Tibial nerve (tissue), 4 donors: ENCODE measurements at regions not wholly inside any gene's neighbourhood (a gene's known extent, or its start where the extent isn't known, plus 50 kb on each side); places are given as distances from the start of the nearest gene placed in this dataset.
"Not testable (repeated sequence)": the region's sequence is repeated elsewhere in the genome, so short reads cannot be mapped to it uniquely, and the experiment has no call there.

Experiments used
- DNase-seq, 2 donors: peaks; one replicate each; pipeline ENCODE4 v3.0.0-alpha.2; 2019; ENCODE audit warnings: low spot score in 2 of 2
- H3K27ac ChIP-seq, 4 donors: fragments of 200-600 bp; sonication (generic) in 3 of 4; one replicate each; pipeline ENCODE4 v1.5.1; 2017 to 2019; ENCODE audit warnings: mild to moderate bottlenecking in 1 of 4
- H3K27me3 ChIP-seq, 2 donors: fragments of 200-600 bp; sonication (generic) in 1 of 2; one replicate each; pipeline versions ENCODE4 v1.5.1 to v1.6.0; 2017 to 2019
- H3K36me3 ChIP-seq, 3 donors: fragments of 200-600 bp; sonication (generic); one replicate each; pipeline ENCODE4 v1.5.1; 2018 to 2019
- H3K4me1 ChIP-seq, 4 donors: fragments of 200-600 bp; sonication (generic) in 3 of 4; one replicate each; pipeline ENCODE4 v1.5.1; 2017 to 2019
- H3K4me3 ChIP-seq, 4 donors: fragments of 200-600 bp; sonication (generic) in 3 of 4; one replicate each; pipeline ENCODE4 v1.5.1; 2017 to 2019; ENCODE audit warnings: mild to moderate bottlenecking in 1 of 4, moderate library complexity in 1 of 4
- H3K9me3 ChIP-seq, 4 donors: fragments of 200-600 bp; sonication (generic) in 3 of 4; one replicate each; pipeline ENCODE4 v1.5.1; 2017 to 2019
- CTCF ChIP-seq, 5 experiments: fragments of 200-600 bp in 3 of 5; fragments of 450-650 bp in 2 of 5; sonication (generic) in 3 of 5; IDR thresholded peaks; one replicate each; pipeline ENCODE4 v1.5.1; 2016 to 2019; ENCODE audit warnings: antibody characterized with exemption in 5 of 5, mild to moderate bottlenecking in 3 of 5, moderate library complexity in 2 of 5
- EP300 ChIP-seq, 2 donors: sonication (generic); formaldehyde crosslinking; IDR thresholded peaks; one replicate each; pipeline ENCODE4 v1.6.1; 2017; ENCODE audit warnings: antibody characterized with exemption in 2 of 2, mild to moderate bottlenecking in 1 of 2
- POLR2A ChIP-seq, 2 donors: fragments of 450-650 bp; IDR thresholded peaks; one replicate each; pipeline ENCODE4 v1.6.1; 2017; ENCODE audit warnings: antibody characterized with exemption in 2 of 2, mild to moderate bottlenecking in 2 of 2, moderate library complexity in 2 of 2
- WGBS, 2 donors: methylation state at CpG; one replicate each; pipeline ENCODE4 v1.1.5; 2018; 5-methylcytosine and 5-hydroxymethylcytosine counted together

DNA sequence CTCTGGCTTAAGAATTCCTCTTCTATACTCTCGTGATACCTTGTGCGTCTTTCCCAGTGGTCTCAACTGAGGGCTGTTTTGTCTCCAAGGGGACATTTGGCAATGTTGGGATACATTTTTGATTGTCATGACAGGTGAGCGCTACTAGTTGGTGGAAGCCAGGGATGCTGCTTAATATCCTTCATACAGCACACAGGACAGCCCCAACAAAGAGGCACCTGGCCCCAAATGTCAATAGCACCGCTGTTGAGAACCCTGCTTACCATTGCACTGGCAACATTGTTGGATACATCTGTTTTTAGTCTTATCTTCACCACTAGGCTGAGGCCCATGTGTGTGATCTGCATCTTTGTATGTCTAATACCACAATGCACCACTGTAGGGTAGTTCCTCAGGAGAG lies 114.1 kb downstream of the C9orf152 start:
- Histone ChIP-seq H3K36me3 (no peaks in the 10 kb centered on the region), H3K27me3 (no peaks in the 10 kb centered on the region), H3K4me1 (peaks cover 0 to 26% (median 11%) of the 10 kb centered on the region in 4 donors), H3K27ac (no peak overlapping the region), H3K9me3 (no peaks in the 10 kb centered on the region), H3K4me3 (no peak overlapping the region)
- no peak for DNase-seq
- WGBS, 2 donors: 95 to 98% methylated on average over 4 of the region's 4 CpGs
- no peak for TF ChIP-seq CTCF (IDR thresholded peaks at IDR 0.05)
- TF ChIP-seq POLR2A (IDR thresholded peaks at IDR 0.05): no peak
- TF ChIP-seq EP300 (IDR thresholded peaks at IDR 0.05): no peak

DNA sequence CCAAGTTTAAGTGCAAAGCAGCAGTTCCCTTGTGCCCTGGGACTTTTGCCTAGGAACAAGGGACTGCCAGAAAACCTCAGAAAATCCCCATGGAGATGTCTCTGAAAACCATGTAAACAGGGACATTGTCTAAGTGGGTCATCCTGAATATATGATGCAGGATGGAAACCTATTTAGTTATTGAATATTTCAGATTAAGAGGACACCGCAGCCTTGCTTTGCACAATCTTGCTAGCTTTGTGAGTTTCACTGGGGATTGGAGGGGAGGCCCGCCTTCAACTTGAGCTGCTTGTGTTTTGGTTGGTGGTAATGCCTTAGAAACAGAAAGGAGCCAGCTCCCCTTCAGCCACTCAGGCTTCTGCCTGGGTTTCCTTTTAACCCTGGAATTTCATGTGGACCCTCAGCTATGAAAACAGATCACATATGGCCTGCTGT lies 112.8 kb downstream of the C9orf152 start:
- H3K9me3 ChIP-seq: no peaks in the 10 kb centered on the region
- H3K27ac ChIP-seq: peak overlapping the region in 2 of 4 donors; percentile 54 to 74
- no peak for TF ChIP-seq EP300 (IDR thresholded peaks at IDR 0.05)
- no peak for TF ChIP-seq POLR2A (IDR thresholded peaks at IDR 0.05)
- no peak for TF ChIP-seq CTCF (IDR thresholded peaks at IDR 0.05)
- H3K4me1 ChIP-seq: peaks cover 0 to 36% (median 19%) of the 10 kb centered on the region in 4 donors
- no peak for DNase-seq
- H3K4me3 ChIP-seq: no peak overlapping the region
- no peaks in the 10 kb centered on the region for H3K36me3 ChIP-seq
- no peaks in the 10 kb centered on the region for H3K27me3 ChIP-seq
- WGBS, 2 donors: 24 to 50% methylated on average over 2 of the region's 2 CpGs

GRCh38 chr9:110095776-110096175 lies 112.2 kb downstream of the C9orf152 start:
- peak overlapping the region in 2 of 4 donors; percentile 54 to 74 for H3K27ac ChIP-seq
- peaks cover 0 to 36% (median 19%) of the 10 kb centered on the region in 4 donors for H3K4me1 ChIP-seq
- DNase-seq: no peak
- no peaks in the 10 kb centered on the region for H3K27me3 ChIP-seq
- H3K9me3 ChIP-seq: no peaks in the 10 kb centered on the region
- no peak overlapping the region for H3K4me3 ChIP-seq
- no peaks in the 10 kb centered on the region for H3K36me3 ChIP-seq
- WGBS, 2 donors: 90 to 100% methylated on average over 2 of the region's 2 CpGs
- TF ChIP-seq POLR2A (IDR thresholded peaks at IDR 0.05) (no peak), CTCF (IDR thresholded peaks at IDR 0.05) (no peak), EP300 (IDR thresholded peaks at IDR 0.05) (no peak)

GRCh38 chr9:110096674-110097073 lies 111.3 kb downstream of the C9orf152 start:
- H3K4me3 ChIP-seq, H3K27me3 ChIP-seq, DNase-seq, H3K27ac ChIP-seq, H3K9me3 ChIP-seq, H3K36me3 ChIP-seq: not testable (repeated sequence)
- H3K4me1 ChIP-seq: peaks cover 0 to 36% (median 19%) of the 10 kb centered on the region in 4 donors
- 75 to 87% methylated on average over 3 of the region's 3 CpGs for WGBS, 2 donors

- Histone ChIP-seq H3K4me3 (no peak overlapping the region), H3K27me3 (no peaks in the 10 kb centered on the region), H3K4me1 (peaks cover 0 to 46% (median 27%) of the 10 kb centered on the region in 4 donors), H3K27ac (peak overlapping the region in 2 of 4 donors; percentile 9 to 34), H3K36me3 (no peaks in the 10 kb centered on the region), H3K9me3 (no peaks in the 10 kb centered on the region)
- peak in 1 of 2 donors; percentile 60 for TF ChIP-seq EP300 (IDR thresholded peaks at IDR 0.05)
- no peak for TF ChIP-seq CTCF (IDR thresholded peaks at IDR 0.05)
- no peak for TF ChIP-seq POLR2A (IDR thresholded peaks at IDR 0.05)
- peak in 1 of 2 donors; percentile 46 for DNase-seq
- WGBS, 2 donors: 58 to 65% methylated on average over 5 of the region's 5 CpGs
Observed at GRCh38 chr9:110099236-110100095, 108.5 kb downstream of the C9orf152 start.
